Progenitor cell of endocrine pancreas (in vitro differentiated cells): ENCODE measurements at regions not wholly inside any gene's neighbourhood (a gene's known extent, or its start where the extent isn't known, plus 50 kb on each side); places are given as distances from the start of the nearest gene placed in this dataset.

Experiments
- DNase-seq: peaks from one replicate; pipeline ENCODE4 v3.0.0; 2021; ENCODE audit warnings: low spot score; ENCODE audit not compliant: unreplicated experiment
- H3K27ac Mint-ChIP-seq: 2 replicates; pipeline ENCODE4 v1.8.0; 2021; ENCODE audit warnings: mild to moderate bottlenecking, moderate library complexity, mixed read lengths
- H3K27me3 Mint-ChIP-seq: 2 replicates; pipeline ENCODE4 v1.8.0; 2021; ENCODE audit warnings: mixed read lengths
- H3K36me3 Mint-ChIP-seq: 2 replicates; pipeline ENCODE4 v1.8.0; 2022; ENCODE audit warnings: mixed read lengths; ENCODE audit not compliant: insufficient read depth
- H3K4me1 Mint-ChIP-seq: 2 replicates; pipeline ENCODE4 v1.8.0; 2021; ENCODE audit warnings: low read depth, mixed read lengths
- H3K4me3 Mint-ChIP-seq: 2 replicates; pipeline ENCODE4 v1.8.0; 2021; ENCODE audit warnings: low read depth, mild to moderate bottlenecking, moderate library complexity, mixed read lengths
- H3K9me3 Mint-ChIP-seq: 2 replicates; pipeline ENCODE4 v1.8.0; 2021; ENCODE audit warnings: low read depth, mixed read lengths
- CTCF ChIP-seq: fragments of 200-600 bp; sonication (generic); IDR thresholded peaks from one replicate; pipeline ENCODE4 v1.5.0; 2021; ENCODE audit warnings: antibody characterized with exemption, mild to moderate bottlenecking; ENCODE audit not compliant: unreplicated experiment

- no peaks in the 10 kb centered on the region for H3K9me3 Mint-ChIP-seq
- no peaks in the 10 kb centered on the region for H3K4me1 Mint-ChIP-seq
- H3K36me3 Mint-ChIP-seq = no peaks in the 10 kb centered on the region
- DNase-seq = no peak
- H3K27me3 Mint-ChIP-seq = peaks cover 52% of the 10 kb centered on the region
- H3K27ac Mint-ChIP-seq = no peak overlapping the region
- no peak overlapping the region for H3K4me3 Mint-ChIP-seq
- TF ChIP-seq CTCF = no peak
These were observed 264.4 kb downstream of the NPIPA8 start for GRCh38 chr16:18072161-18072560.

GRCh38 chr16:18069683-18070082 lies 266.9 kb downstream of the NPIPA8 start:
- peaks cover 70% of the 10 kb centered on the region for H3K27me3 Mint-ChIP-seq
- no peak overlapping the region for H3K4me3 Mint-ChIP-seq
- no peak for TF ChIP-seq CTCF
- no peak for DNase-seq
- H3K27ac Mint-ChIP-seq = no peak overlapping the region
- H3K9me3 Mint-ChIP-seq = peaks cover 4% of the 10 kb centered on the region
- H3K36me3 Mint-ChIP-seq = no peaks in the 10 kb centered on the region
- H3K4me1 Mint-ChIP-seq = no peaks in the 10 kb centered on the region

- Mint-ChIP-seq H3K9me3 (peaks cover 4% of the 10 kb centered on the region), H3K27ac (no peak overlapping the region), H3K4me3 (no peak overlapping the region), H3K36me3 (no peaks in the 10 kb centered on the region), H3K4me1 (no peaks in the 10 kb centered on the region), H3K27me3 (peaks cover 66% of the 10 kb centered on the region)
- DNase-seq = no peak
- TF ChIP-seq CTCF = no peak
These were observed 268.1 kb downstream of the NPIPA8 start for GRCh38 chr16:18068477-18068876.

GRCh38 chr16:18062713-18063112 lies 273.8 kb downstream of the NPIPA8 start:
- H3K27me3 Mint-ChIP-seq = peaks cover 26% of the 10 kb centered on the region
- no peak for TF ChIP-seq CTCF
- DNase-seq = no peak
- peaks cover 4% of the 10 kb centered on the region for H3K9me3 Mint-ChIP-seq
- no peak overlapping the region for H3K27ac Mint-ChIP-seq
- no peak overlapping the region for H3K4me3 Mint-ChIP-seq
- H3K4me1 Mint-ChIP-seq = no peaks in the 10 kb centered on the region
- no peaks in the 10 kb centered on the region for H3K36me3 Mint-ChIP-seq

- TF ChIP-seq CTCF = no peak
- Mint-ChIP-seq H3K27ac (no peak overlapping the region), H3K36me3 (no peaks in the 10 kb centered on the region), H3K27me3 (peaks cover 11% of the 10 kb centered on the region), H3K9me3 (peaks cover 1% of the 10 kb centered on the region), H3K4me1 (no peaks in the 10 kb centered on the region), H3K4me3 (no peak overlapping the region)
- no peak for DNase-seq
These were observed 276.2 kb downstream of the NPIPA8 start for GRCh38 chr16:18060351-18060750.

- TF ChIP-seq CTCF = no peak
- H3K27ac Mint-ChIP-seq = no peak overlapping the region
- no peak overlapping the region for H3K4me3 Mint-ChIP-seq
- no peaks in the 10 kb centered on the region for H3K9me3 Mint-ChIP-seq
- no peaks in the 10 kb centered on the region for H3K36me3 Mint-ChIP-seq
- peaks cover 6% of the 10 kb centered on the region for H3K27me3 Mint-ChIP-seq
- H3K4me1 Mint-ChIP-seq = no peaks in the 10 kb centered on the region
- DNase-seq = no peak
These were observed 277.0 kb downstream of the NPIPA8 start for GRCh38 chr16:18059577-18059976.
